HG03521 (cell line): ENCODE measurements at regions not wholly inside any gene's neighbourhood (a gene's known extent, or its start where the extent isn't known, plus 50 kb on each side); places are given as distances from the start of the nearest gene placed in this dataset.

Source experiments
- ATAC-seq: cut with Tn5 transposase; IDR thresholded peaks from one replicate; pipeline ENCODE4 v1.9.1; 2021; ENCODE audit warnings: mild to moderate bottlenecking, moderate library complexity; ENCODE audit not compliant: unreplicated experiment

- no peak for ATAC-seq
Measured at GRCh38 chr3:162170581-162170980, 674.0 kb downstream of the OTOL1 start.

GRCh38 chr3:162171970-162172369 lies 675.4 kb downstream of the OTOL1 start:
- ATAC-seq = no peak

GRCh38 chr3:162175145-162175544 lies 678.5 kb downstream of the OTOL1 start:
- ATAC-seq = no peak

GRCh38 chr3:162175878-162176277 lies 679.3 kb downstream of the OTOL1 start:
- ATAC-seq = no peak

- ATAC-seq = no peak
Measured at GRCh38 chr3:162183440-162183839, 686.8 kb downstream of the OTOL1 start.

GRCh38 chr3:162192340-162193029 lies 695.9 kb downstream of the OTOL1 start:
- ATAC-seq = no peak

GRCh38 chr3:162193148-162194095 lies 696.8 kb downstream of the OTOL1 start:
- no peak for ATAC-seq

GRCh38 chr3:162195147-162195546 lies 698.5 kb downstream of the OTOL1 start:
- no peak for ATAC-seq

- ATAC-seq = no peak
Measured at GRCh38 chr3:162196964-162197363, 700.4 kb downstream of the OTOL1 start.

GRCh38 chr3:162200836-162201235 lies 704.2 kb downstream of the OTOL1 start:
- ATAC-seq = no peak

GRCh38 chr3:162206648-162207047 lies 710.0 kb downstream of the OTOL1 start:
- ATAC-seq = no peak

GRCh38 chr3:162211470-162211869 lies 714.9 kb downstream of the OTOL1 start:
- ATAC-seq = no peak

- ATAC-seq = no peak
Measured at GRCh38 chr3:162213196-162213595, 716.6 kb downstream of the OTOL1 start.

GRCh38 chr3:162213956-162214355 lies 717.3 kb downstream of the OTOL1 start:
- ATAC-seq = no peak

GRCh38 chr3:162217647-162218046 lies 721.0 kb downstream of the OTOL1 start:
- no peak for ATAC-seq

- no peak for ATAC-seq
Measured at GRCh38 chr3:162218479-162218878, 721.9 kb downstream of the OTOL1 start.

GRCh38 chr3:162224746-162225145 lies 728.1 kb downstream of the OTOL1 start:
- ATAC-seq = no peak

- ATAC-seq = no peak
Measured at GRCh38 chr3:162236949-162237348, 740.3 kb downstream of the OTOL1 start.

GRCh38 chr3:162250782-162251181 lies 754.2 kb downstream of the OTOL1 start:
- ATAC-seq = no peak

- no peak for ATAC-seq
Measured at GRCh38 chr3:162262129-162262528, 765.5 kb downstream of the OTOL1 start.

GRCh38 chr3:162263596-162263995 lies 767.0 kb downstream of the OTOL1 start:
- ATAC-seq = no peak
